ENCODE measurements at regions not wholly inside any gene's neighbourhood (a gene's known extent, or its start where the extent isn't known, plus 50 kb on each side); places are given as distances from the start of the nearest gene placed in this dataset.

- no peak for FAIRE-seq
- DNase-seq (ENCODE audit: extremely low spot score, insufficient read length, low read depth) = no peak
These were observed 136.9 kb downstream of the IRF8 start for GRCh38 chr16:86035906-86036305.

- no peak for FAIRE-seq
- no peak for DNase-seq (ENCODE audit: extremely low spot score, insufficient read length, low read depth)
These were observed 139.3 kb downstream of the IRF8 start for GRCh38 chr16:86037999-86038925.

- DNase-seq (ENCODE audit: extremely low spot score, insufficient read length, low read depth) (no peak), FAIRE-seq (no peak)
These were observed 140.0 kb downstream of the IRF8 start for GRCh38 chr16:86038926-86039310.

GRCh38 chr16:86039606-86040005, 140.6 kb downstream of the IRF8 start:
- FAIRE-seq (no peak), DNase-seq (ENCODE audit: extremely low spot score, insufficient read length, low read depth) (no peak)

GRCh38 chr16:86040496-86040895, 141.5 kb downstream of the IRF8 start:
- DNase-seq (ENCODE audit: extremely low spot score, insufficient read length, low read depth) (no peak), FAIRE-seq (no peak)

GRCh38 chr16:86041215-86041614, 142.3 kb downstream of the IRF8 start:
- no peak for FAIRE-seq
- no peak for DNase-seq (ENCODE audit: extremely low spot score, insufficient read length, low read depth)

- FAIRE-seq = no peak
- no peak for DNase-seq (ENCODE audit: extremely low spot score, insufficient read length, low read depth)
These were observed 142.8 kb downstream of the IRF8 start for GRCh38 chr16:86041807-86042206.

GRCh38 chr16:86042393-86042792, 143.4 kb downstream of the IRF8 start:
- DNase-seq (ENCODE audit: extremely low spot score, insufficient read length, low read depth) (no peak), FAIRE-seq (no peak)

GRCh38 chr16:86042996-86043725, 144.2 kb downstream of the IRF8 start:
- DNase-seq (ENCODE audit: extremely low spot score, insufficient read length, low read depth) (no peak), FAIRE-seq (no peak)

- peak; percentile 32 for DNase-seq (ENCODE audit: extremely low spot score, insufficient read length, low read depth)
- peak; percentile 18 for FAIRE-seq
These were observed 145.3 kb downstream of the IRF8 start for GRCh38 chr16:86044241-86044671.

- DNase-seq (ENCODE audit: extremely low spot score, insufficient read length, low read depth) (no peak), FAIRE-seq (no peak)
These were observed 146.1 kb downstream of the IRF8 start for GRCh38 chr16:86044881-86045590.

GRCh38 chr16:86045591-86045971, 146.6 kb downstream of the IRF8 start:
- no peak for FAIRE-seq
- DNase-seq (ENCODE audit: extremely low spot score, insufficient read length, low read depth) = no peak

GRCh38 chr16:86046026-86046425, 147.1 kb downstream of the IRF8 start:
- no peak for FAIRE-seq
- no peak for DNase-seq (ENCODE audit: extremely low spot score, insufficient read length, low read depth)

- no peak for DNase-seq (ENCODE audit: extremely low spot score, insufficient read length, low read depth)
- FAIRE-seq = no peak
These were observed 147.8 kb downstream of the IRF8 start for GRCh38 chr16:86046667-86047270.

- FAIRE-seq (no peak), DNase-seq (ENCODE audit: extremely low spot score, insufficient read length, low read depth) (no peak)
These were observed 149.3 kb downstream of the IRF8 start for GRCh38 chr16:86048221-86048620.

GRCh38 chr16:86048882-86049585, 150.1 kb downstream of the IRF8 start:
- DNase-seq (ENCODE audit: extremely low spot score, insufficient read length, low read depth) = no peak
- no peak for FAIRE-seq

GRCh38 chr16:86049641-86050040, 150.7 kb downstream of the IRF8 start:
- FAIRE-seq (no peak), DNase-seq (ENCODE audit: extremely low spot score, insufficient read length, low read depth) (no peak)

- FAIRE-seq (no peak), DNase-seq (ENCODE audit: extremely low spot score, insufficient read length, low read depth) (no peak)
These were observed 151.1 kb downstream of the IRF8 start for GRCh38 chr16:86050111-86050510.

GRCh38 chr16:86050591-86051367, 151.8 kb downstream of the IRF8 start:
- no peak for FAIRE-seq
- DNase-seq (ENCODE audit: extremely low spot score, insufficient read length, low read depth) = no peak
